ENCODE measurements at regions not wholly inside any gene's neighbourhood (a gene's known extent, or its start where the extent isn't known, plus 50 kb on each side); places are given as distances from the start of the nearest gene placed in this dataset.

GRCh38 chr15:58283302-58283701 is 145.1 kb downstream of the AQP9 start:
- DNase-seq = no peak
- Histone ChIP-seq H3K4me3 (ENCODE audit: low read length) (no peak overlapping the region), H3K9me3 (ENCODE audit: control insufficient read depth in 1 of 2, insufficient read depth in 1 of 2, low read length in 2 of 2) (no peaks in the 10 kb centered on the region), H3K27me3 (ENCODE audit: control insufficient read depth in 1 of 2, insufficient read depth in 2 of 2, low read length in 2 of 2) (no peaks in the 10 kb centered on the region), H3K27ac (ENCODE audit: low read depth in 1 of 2, low read length in 2 of 2) (no peak overlapping the region), H3K4me1 (ENCODE audit: insufficient read depth, low read length) (no peaks in the 10 kb centered on the region), H3K36me3 (ENCODE audit: insufficient read depth, low read length) (no peaks in the 10 kb centered on the region)
- no peak overlapping the region for H3K4me3 Mint-ChIP-seq
- TF ChIP-seq, protein P1, sequence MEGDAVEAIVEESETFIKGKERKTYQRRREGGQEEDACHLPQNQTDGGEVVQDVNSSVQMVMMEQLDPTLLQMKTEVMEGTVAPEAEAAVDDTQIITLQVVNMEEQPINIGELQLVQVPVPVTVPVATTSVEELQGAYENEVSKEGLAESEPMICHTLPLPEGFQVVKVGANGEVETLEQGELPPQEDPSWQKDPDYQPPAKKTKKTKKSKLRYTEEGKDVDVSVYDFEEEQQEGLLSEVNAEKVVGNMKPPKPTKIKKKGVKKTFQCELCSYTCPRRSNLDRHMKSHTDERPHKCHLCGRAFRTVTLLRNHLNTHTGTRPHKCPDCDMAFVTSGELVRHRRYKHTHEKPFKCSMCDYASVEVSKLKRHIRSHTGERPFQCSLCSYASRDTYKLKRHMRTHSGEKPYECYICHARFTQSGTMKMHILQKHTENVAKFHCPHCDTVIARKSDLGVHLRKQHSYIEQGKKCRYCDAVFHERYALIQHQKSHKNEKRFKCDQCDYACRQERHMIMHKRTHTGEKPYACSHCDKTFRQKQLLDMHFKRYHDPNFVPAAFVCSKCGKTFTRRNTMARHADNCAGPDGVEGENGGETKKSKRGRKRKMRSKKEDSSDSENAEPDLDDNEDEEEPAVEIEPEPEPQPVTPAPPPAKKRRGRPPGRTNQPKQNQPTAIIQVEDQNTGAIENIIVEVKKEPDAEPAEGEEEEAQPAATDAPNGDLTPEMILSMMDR (IDR thresholded peaks at IDR 0.05) = no peak
- no peaks in the 10 kb centered on the region for H3K36me3 Mint-ChIP-seq (ENCODE audit: low read depth)
- H3K4me1 Mint-ChIP-seq (ENCODE audit: low read depth) = peaks cover 14% of the 10 kb centered on the region
- ChIA-PET POLR2A (no interaction called here), CTCF (no interaction called here)
- peaks cover 8% of the 10 kb centered on the region for H3K27me3 Mint-ChIP-seq
- ATAC-seq (ENCODE audit: poor library complexity) = no peak
- intact Hi-C loops (cut with DNase I, micrococcal nuclease) = no loop called here
- H3K27ac Mint-ChIP-seq = no peak overlapping the region
- no peaks in the 10 kb centered on the region for H3K9me3 Mint-ChIP-seq

DNA sequence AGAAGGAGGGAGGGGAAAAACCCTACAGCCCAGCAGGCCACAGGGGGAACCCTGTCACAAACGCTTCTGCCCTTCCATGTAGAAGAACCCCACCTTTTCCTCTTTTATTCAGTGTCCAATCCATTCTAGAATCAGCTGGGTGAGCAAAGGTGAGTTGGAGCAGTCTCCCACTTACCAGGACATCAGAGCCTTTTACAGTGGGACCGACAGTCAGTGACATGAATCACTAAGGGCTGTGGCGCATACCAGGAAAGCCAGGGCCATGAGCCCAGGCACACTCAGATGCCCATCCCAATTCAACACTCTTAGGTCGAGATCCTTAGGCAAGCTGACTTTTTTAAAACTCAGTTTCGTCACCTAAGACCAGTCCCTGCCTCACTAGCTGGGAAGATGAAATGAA is 146.1 kb downstream of the AQP9 start:
- intact Hi-C loops (cut with DNase I, micrococcal nuclease) = no loop called here
- no peaks in the 10 kb centered on the region for H3K9me3 Mint-ChIP-seq
- no peak overlapping the region for H3K4me3 Mint-ChIP-seq
- ChIA-PET POLR2A (no interaction called here), CTCF (interaction anchor here (0.5 kb wide), 1 partner anchor 1123 kb away, joined by 3 read pairs; no protein-coding TSS in a partner anchor)
- peaks cover 5% of the 10 kb centered on the region for H3K27me3 Mint-ChIP-seq
- Histone ChIP-seq H3K9me3 (ENCODE audit: control insufficient read depth in 1 of 2, insufficient read depth in 1 of 2, low read length in 2 of 2) (no peaks in the 10 kb centered on the region), H3K27me3 (ENCODE audit: control insufficient read depth in 1 of 2, insufficient read depth in 2 of 2, low read length in 2 of 2) (no peaks in the 10 kb centered on the region), H3K27ac (ENCODE audit: low read depth in 1 of 2, low read length in 2 of 2) (no peak overlapping the region), H3K4me3 (ENCODE audit: low read length) (no peak overlapping the region), H3K4me1 (ENCODE audit: insufficient read depth, low read length) (no peaks in the 10 kb centered on the region), H3K36me3 (ENCODE audit: insufficient read depth, low read length) (no peaks in the 10 kb centered on the region)
- no peak for ATAC-seq (ENCODE audit: poor library complexity)
- H3K36me3 Mint-ChIP-seq (ENCODE audit: low read depth) = no peaks in the 10 kb centered on the region
- H3K27ac Mint-ChIP-seq = no peak overlapping the region
- no peak for DNase-seq
- TF ChIP-seq, protein P1 (IDR thresholded peaks at IDR 0.05) = no peak
- peaks cover 14% of the 10 kb centered on the region for H3K4me1 Mint-ChIP-seq (ENCODE audit: low read depth)

DNA sequence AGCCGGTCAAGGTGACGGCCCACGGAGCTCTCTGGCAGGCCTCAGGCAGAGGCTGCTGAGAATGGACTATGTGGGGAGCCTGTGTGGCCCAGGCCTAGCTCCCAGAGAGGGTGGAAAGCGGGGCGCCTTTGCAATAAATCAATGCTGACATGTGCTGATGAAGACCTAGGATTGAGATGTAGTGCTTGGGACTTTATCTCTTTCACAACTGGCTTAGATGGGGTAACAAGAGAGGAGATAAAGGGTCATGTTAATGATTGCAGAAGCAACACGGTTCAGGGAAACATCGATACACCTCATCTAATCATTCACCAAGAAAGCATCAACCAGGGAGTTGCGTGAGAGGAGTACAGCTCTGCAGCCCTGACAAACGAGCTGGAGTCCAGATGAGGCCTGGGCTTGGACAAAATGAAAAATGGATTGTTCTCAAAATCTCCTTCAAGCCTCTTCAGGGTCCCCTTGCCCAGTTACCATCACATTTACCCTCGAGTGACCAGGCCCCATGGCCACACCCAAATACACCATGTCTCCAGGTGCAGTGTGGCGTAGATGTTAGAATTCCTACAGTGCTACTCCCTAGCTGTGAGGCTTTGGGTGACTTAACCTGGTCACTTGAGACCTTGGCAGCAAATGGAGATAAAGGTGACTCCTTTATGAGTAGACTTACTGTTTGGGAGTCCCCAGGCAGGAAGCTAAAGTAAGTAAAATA is 146.4 kb upstream of the LIPC start:
- CTCF ChIA-PET = no interaction called here

More for the DNA sequence above, 146.4 kb upstream of the LIPC start:
- DNase-seq (no peak), ATAC-seq (ENCODE audit: poor library complexity) (no peak)
- no peak overlapping the region for H3K27ac ChIP-seq (ENCODE audit: low read depth in 1 of 2, low read length in 2 of 2)
- no peak overlapping the region for H3K4me3 Mint-ChIP-seq
- H3K4me3 ChIP-seq (ENCODE audit: low read length) = no peak overlapping the region
- intact Hi-C loops (cut with DNase I, micrococcal nuclease) = no loop called here
- H3K27ac Mint-ChIP-seq = no peak overlapping the region
- H3K36me3 ChIP-seq (ENCODE audit: insufficient read depth, low read length) = no peaks in the 10 kb centered on the region
- H3K36me3 Mint-ChIP-seq (ENCODE audit: low read depth) = no peaks in the 10 kb centered on the region
- peaks cover 16% of the 10 kb centered on the region for H3K4me1 Mint-ChIP-seq (ENCODE audit: low read depth)
- no peaks in the 10 kb centered on the region for H3K9me3 Mint-ChIP-seq
- TF ChIP-seq, protein P1 (IDR thresholded peaks at IDR 0.05) = no peak
- no peaks in the 10 kb centered on the region for H3K9me3 ChIP-seq (ENCODE audit: control insufficient read depth in 1 of 2, insufficient read depth in 1 of 2, low read length in 2 of 2)
- H3K27me3 ChIP-seq (ENCODE audit: control insufficient read depth in 1 of 2, insufficient read depth in 2 of 2, low read length in 2 of 2) = no peaks in the 10 kb centered on the region
- H3K27me3 Mint-ChIP-seq = no peaks in the 10 kb centered on the region
- POLR2A ChIA-PET = no interaction called here
- H3K4me1 ChIP-seq (ENCODE audit: insufficient read depth, low read length) = no peaks in the 10 kb centered on the region

Measured in CD4-positive, alpha-beta T cell (primary cell).